Right lobe of liver (tissue), 4 donors: ENCODE measurements at regions not wholly inside any gene's neighbourhood (a gene's known extent, or its start where the extent isn't known, plus 50 kb on each side); places are given as distances from the start of the nearest gene placed in this dataset.

Experiments
- CTCF ChIP-seq, 4 donors: fragments of 200-600 bp in 3 of 4; fragments of 450-650 bp in 1 of 4; IDR thresholded peaks; one replicate each; pipeline versions ENCODE4 v1.5.1 to v1.8.0; 2016 to 2022; ENCODE audit warnings: antibody characterized with exemption in 4 of 4, mild to moderate bottlenecking in 2 of 4
- POLR2A ChIP-seq: fragments of 450-650 bp; IDR thresholded peaks from one replicate; pipeline ENCODE4 v1.6.1; 2017; ENCODE audit warnings: antibody characterized with exemption, mild to moderate bottlenecking
- donor health status: DM: no; HTN: no; CAD: no.
- donor health status: DM: no; HTN: no; CAD: no.
- donor health status: DM: no; HTN: yes; CAD: no.

- TF ChIP-seq CTCF (IDR thresholded peaks at IDR 0.05): no peak
- TF ChIP-seq POLR2A: no peak
Measured at GRCh38 chr10:29856295-29856694, 203.1 kb downstream of the JCAD start.
